HEK293 (cell line): ENCODE measurements at regions not wholly inside any gene's neighbourhood (a gene's known extent, or its start where the extent isn't known, plus 50 kb on each side); places are given as distances from the start of the nearest gene placed in this dataset.

Source experiments
- SP2 ChIP-seq: fragments of 450-650 bp; formaldehyde crosslinking; IDR thresholded peaks from 2 replicates; pipeline ENCODE4 v1.5.1; 2016; ENCODE audit warnings: missing biosample characterization, missing genetic modification characterization
- ZBTB17 ChIP-seq: fragments of 450-650 bp; formaldehyde crosslinking; IDR thresholded peaks from 2 replicates; pipeline ENCODE4 v1.5.1; 2016; ENCODE audit warnings: missing biosample characterization, missing genetic modification characterization
- ZNF121 ChIP-seq: fragments of 450-650 bp; formaldehyde crosslinking; IDR thresholded peaks from 2 replicates; pipeline ENCODE4 v1.5.1; 2016; ENCODE audit warnings: missing biosample characterization, missing genetic modification characterization
- ZNF670 ChIP-seq: fragments of 450-650 bp; formaldehyde crosslinking; IDR thresholded peaks from 2 replicates; pipeline ENCODE4 v1.5.1; 2016; ENCODE audit warnings: missing biosample characterization, missing genetic modification characterization, low read depth
- ZSCAN30 ChIP-seq: fragments of 450-650 bp; IDR thresholded peaks from 2 replicates; pipeline ENCODE4 v1.5.1; 2018; ENCODE audit warnings: missing biosample characterization, mild to moderate bottlenecking, missing genetic modification characterization, moderate library complexity
- TF ChIP-seq, protein P1 (sequence below): fragments of 450-650 bp; formaldehyde crosslinking; IDR thresholded peaks from 2 replicates; pipeline ENCODE4 v1.5.1; 2016; ENCODE audit warnings: missing biosample characterization, missing genetic modification characterization
- TF ChIP-seq, protein P2 (sequence below): fragments of 450-650 bp; formaldehyde crosslinking; IDR thresholded peaks from 2 replicates; pipeline ENCODE4 v1.5.1; 2016; ENCODE audit warnings: missing biosample characterization, missing genetic modification characterization
- TF ChIP-seq, protein P3 (sequence below): fragments of 450-650 bp; formaldehyde crosslinking; IDR thresholded peaks from 2 replicates; pipeline ENCODE4 v1.5.1; 2016; ENCODE audit warnings: missing biosample characterization, missing genetic modification characterization

DNA sequence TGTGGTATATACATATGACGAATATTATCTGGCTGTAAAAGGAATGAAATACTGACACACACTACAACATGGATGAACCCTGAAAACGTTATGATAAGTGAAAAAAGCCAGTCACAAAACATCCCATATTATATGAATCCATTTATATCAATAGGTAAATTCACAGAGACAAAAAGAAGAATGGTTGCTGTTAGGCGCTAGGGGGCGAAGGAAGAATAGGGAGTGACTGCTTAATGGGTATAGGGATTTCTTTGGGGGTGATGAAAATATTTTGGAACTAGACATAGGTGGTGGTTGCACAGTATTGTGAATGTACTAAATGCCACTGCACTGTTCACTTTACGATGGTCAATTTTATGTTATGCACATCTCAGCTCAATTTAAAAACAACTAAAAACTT is 96.4 kb upstream of the EGFL6 start:
- TF ChIP-seq, protein P1, sequence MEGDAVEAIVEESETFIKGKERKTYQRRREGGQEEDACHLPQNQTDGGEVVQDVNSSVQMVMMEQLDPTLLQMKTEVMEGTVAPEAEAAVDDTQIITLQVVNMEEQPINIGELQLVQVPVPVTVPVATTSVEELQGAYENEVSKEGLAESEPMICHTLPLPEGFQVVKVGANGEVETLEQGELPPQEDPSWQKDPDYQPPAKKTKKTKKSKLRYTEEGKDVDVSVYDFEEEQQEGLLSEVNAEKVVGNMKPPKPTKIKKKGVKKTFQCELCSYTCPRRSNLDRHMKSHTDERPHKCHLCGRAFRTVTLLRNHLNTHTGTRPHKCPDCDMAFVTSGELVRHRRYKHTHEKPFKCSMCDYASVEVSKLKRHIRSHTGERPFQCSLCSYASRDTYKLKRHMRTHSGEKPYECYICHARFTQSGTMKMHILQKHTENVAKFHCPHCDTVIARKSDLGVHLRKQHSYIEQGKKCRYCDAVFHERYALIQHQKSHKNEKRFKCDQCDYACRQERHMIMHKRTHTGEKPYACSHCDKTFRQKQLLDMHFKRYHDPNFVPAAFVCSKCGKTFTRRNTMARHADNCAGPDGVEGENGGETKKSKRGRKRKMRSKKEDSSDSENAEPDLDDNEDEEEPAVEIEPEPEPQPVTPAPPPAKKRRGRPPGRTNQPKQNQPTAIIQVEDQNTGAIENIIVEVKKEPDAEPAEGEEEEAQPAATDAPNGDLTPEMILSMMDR (tag by site-specific recombination) = no peak
- TF ChIP-seq, protein P2, sequence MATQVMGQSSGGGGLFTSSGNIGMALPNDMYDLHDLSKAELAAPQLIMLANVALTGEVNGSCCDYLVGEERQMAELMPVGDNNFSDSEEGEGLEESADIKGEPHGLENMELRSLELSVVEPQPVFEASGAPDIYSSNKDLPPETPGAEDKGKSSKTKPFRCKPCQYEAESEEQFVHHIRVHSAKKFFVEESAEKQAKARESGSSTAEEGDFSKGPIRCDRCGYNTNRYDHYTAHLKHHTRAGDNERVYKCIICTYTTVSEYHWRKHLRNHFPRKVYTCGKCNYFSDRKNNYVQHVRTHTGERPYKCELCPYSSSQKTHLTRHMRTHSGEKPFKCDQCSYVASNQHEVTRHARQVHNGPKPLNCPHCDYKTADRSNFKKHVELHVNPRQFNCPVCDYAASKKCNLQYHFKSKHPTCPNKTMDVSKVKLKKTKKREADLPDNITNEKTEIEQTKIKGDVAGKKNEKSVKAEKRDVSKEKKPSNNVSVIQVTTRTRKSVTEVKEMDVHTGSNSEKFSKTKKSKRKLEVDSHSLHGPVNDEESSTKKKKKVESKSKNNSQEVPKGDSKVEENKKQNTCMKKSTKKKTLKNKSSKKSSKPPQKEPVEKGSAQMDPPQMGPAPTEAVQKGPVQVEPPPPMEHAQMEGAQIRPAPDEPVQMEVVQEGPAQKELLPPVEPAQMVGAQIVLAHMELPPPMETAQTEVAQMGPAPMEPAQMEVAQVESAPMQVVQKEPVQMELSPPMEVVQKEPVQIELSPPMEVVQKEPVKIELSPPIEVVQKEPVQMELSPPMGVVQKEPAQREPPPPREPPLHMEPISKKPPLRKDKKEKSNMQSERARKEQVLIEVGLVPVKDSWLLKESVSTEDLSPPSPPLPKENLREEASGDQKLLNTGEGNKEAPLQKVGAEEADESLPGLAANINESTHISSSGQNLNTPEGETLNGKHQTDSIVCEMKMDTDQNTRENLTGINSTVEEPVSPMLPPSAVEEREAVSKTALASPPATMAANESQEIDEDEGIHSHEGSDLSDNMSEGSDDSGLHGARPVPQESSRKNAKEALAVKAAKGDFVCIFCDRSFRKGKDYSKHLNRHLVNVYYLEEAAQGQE (tag by site-specific recombination) = no peak
- TF ChIP-seq SP2 (tag by site-specific recombination) (no peak), ZNF121 (tag by site-specific recombination) (no peak), ZBTB17 (tag by site-specific recombination) (no peak), ZNF670 (tag by site-specific recombination) (no peak), ZSCAN30 (no peak)
- TF ChIP-seq, protein P3, sequence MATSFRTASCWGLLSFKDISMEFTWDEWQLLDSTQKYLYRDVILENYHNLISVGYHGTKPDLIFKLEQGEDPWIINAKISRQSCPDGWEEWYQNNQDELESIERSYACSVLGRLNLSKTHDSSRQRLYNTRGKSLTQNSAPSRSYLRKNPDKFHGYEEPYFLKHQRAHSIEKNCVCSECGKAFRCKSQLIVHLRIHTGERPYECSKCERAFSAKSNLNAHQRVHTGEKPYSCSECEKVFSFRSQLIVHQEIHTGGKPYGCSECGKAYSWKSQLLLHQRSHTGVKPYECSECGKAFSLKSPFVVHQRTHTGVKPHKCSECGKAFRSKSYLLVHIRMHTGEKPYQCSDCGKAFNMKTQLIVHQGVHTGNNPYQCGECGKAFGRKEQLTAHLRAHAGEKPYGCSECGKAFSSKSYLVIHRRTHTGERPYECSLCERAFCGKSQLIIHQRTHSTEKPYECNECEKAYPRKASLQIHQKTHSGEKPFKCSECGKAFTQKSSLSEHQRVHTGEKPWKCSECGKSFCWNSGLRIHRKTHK (tag by site-specific recombination) = no peak
